GM19397 (cell line): ENCODE measurements at regions not wholly inside any gene's neighbourhood (a gene's known extent, or its start where the extent isn't known, plus 50 kb on each side); places are given as distances from the start of the nearest gene placed in this dataset.

Experiments
- ATAC-seq: cut with Tn5 transposase; IDR thresholded peaks from one replicate; pipeline ENCODE4 v1.9.1; 2021; ENCODE audit warnings: mild to moderate bottlenecking, moderate library complexity; ENCODE audit not compliant: unreplicated experiment

DNA sequence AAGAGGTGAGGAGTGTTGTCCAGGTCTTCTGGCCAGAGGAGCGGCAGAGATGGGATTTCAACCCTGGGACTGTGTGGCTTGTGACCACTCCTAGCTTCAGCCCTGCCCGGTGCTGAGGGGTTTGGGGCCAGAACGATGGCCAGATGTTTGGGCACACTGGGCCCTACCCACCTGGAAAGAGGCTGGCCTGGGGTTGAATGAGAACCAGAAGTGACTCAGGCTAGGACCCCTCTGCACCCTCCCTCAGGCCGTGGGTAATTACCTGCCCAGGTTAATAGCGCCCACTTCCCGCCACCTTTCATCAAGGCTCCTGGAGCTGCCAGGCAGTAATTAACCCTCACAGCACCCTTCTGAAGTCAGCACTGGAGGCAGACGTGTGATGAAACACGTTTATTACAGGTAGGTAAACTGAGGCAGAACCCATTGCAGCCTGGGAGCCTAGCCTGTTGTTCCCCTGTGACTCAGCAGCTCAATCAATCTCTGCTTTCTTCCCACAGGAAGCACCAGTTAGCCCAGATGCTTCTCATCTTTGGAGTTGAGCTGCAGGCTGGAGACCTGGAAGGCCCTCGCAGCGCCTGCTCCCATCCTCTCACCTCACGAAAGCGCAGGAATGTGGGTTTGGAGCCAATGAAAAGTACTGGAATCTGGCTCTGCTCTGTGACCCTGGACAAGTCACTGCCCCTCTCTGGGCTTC is 120.8 kb downstream of the CEBPB start:
- no peak for ATAC-seq

DNA sequence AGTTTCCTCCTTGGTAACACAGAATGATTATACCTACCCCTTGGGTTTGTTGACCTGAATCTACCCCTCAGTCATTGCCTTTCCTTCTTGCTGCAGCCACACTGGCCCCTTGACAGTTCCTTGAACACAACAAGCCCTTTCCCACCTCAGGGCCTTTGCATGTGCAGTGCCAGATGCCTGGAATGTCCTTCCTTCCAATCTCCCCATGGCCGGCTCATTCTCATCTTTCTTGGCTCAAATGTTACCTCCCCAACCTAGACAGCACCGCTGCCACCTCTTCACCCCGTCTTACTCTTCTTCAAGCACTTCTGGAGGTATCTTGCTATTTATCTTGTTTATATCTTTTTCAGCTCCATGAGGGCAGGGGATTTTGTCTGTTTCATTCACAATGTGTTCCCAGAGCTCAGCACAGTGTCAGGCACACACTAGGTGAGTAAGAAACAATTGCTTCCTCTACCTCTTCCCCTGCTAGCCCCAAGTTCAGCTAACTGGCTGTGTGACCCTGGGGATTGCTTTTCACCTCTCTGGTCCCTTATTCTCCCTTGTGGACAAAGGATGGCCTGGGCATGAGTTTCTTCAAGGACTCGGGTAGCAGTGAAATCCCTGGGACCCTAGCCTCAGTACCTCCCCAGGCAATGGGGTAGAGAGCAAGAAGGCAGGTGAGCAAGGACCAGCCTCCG is 121.5 kb downstream of the CEBPB start:
- ATAC-seq = no peak

DNA sequence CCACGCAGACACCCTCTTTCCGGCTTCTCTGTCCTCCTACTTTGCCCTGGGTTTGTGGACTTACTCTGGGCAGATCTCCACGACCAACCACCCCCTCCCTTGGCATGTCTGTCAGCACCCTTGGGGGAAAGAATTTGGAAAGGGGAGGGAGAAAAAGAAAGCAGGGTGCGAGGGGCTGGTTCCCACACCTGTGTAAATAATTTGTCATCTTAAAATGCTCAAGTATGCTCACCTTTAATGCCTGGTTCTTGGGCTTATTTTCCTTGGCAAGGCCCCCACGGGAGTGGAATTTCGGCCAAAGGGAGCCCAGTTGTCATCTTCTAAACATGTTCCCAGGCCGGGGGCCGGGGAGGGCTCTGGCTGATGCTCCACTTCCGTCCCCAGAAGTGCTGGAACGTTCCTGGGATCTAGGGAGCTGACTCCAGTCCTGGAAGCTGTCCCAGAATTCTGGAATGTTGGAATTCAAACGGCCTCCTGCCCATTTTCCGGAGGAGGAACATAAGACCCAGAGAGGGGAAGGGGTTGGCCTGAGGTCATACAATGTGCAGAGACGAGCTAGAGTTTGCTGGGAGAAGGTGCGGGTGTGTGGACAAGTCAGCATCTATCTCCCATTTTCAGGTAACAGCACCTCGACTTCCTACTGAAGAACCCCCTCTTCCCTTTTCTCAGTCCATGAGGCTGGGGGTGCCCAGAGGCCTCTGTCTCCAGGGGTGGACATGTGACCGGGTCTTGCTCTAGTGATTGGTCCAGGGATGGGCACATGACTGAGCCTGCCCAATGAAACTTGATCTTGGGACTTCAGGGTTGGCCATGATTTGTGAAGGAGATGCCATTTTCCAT is 122.3 kb downstream of the CEBPB start:
- no peak for ATAC-seq

DNA sequence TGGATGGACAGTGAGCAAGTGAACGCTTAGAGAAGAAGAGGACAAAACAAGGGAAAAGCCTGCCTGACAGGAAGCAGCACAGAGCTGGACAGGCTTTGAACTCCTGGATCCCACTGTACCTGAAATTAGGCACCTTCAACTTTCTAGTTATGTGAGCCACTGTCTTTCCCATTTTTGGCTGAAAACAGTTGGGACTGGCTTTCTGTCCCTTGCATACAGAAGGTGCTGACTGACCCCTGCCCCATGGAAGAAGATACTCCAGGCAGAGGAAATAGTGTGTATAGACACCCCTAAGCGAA is 122.8 kb downstream of the CEBPB start:
- no peak for ATAC-seq

DNA sequence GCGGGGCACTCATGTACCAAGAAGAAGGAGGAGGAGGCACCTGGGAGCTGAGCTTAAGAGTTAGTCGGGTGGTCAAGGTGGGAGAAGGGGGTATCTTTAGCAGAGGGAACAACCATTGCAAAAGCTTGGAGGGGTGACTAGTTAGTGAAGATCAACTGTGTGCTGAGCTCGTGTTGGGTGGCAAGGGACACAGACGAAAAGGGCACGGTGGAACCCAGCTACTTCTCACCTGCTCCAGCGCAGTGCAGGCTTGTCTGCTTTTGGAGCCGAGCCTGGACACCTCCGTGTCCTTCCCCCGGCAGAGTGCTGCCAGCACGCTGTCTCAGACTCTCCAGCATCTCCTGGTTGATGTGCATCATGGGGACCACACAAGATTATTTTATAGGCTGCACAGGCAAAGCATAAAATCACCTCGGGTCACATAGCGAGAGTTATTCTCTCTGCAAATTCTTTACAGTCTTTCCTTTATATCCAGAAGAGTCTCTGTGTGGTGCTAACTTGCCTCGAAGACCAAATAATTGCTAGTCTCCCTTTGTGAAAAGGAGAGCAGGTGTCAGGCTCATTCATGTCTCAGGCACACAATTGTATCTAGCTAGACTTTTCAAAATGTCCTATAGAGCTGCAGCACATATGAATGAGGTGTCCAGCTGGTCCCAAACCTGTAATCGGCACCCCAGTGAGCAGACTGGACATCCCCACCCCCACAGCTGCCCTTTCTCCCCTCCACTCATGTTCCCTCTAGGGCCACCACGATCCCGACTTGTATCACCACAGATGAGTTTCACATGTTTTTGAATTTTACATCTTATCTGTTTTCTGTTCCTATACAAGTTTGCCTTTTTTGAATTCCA is 123.4 kb downstream of the CEBPB start:
- ATAC-seq = no peak

DNA sequence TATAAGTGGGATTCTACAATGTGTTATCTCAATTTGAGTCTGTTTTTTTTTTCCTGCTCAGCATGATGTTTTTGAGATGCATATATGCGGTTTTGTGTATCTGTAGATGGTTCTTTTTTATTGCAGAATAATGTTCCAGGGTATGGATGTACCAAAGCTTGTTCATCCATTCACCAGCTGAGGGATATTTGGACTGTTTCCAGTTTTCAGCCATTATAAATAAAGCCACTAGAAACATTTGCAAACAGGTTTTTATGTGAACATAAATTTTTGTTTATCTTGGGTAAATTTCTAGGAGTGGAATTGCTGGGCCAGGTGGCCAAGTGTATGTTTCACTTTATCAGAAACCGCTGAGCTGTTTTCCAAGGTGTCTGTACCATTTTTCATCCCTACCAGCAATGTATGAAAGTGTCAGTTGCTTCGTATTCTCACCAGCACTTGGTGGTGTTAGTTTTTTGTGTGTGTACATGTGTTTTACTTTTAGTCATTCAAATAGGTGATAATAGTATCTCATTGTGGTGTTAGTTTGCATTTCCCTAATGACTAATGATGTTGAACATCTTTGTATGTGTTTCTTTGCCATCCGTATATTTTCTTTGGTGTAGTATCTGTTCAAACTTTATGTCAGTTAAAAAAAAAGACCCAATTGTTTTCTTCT is 124.2 kb downstream of the CEBPB start:
- no peak for ATAC-seq

DNA sequence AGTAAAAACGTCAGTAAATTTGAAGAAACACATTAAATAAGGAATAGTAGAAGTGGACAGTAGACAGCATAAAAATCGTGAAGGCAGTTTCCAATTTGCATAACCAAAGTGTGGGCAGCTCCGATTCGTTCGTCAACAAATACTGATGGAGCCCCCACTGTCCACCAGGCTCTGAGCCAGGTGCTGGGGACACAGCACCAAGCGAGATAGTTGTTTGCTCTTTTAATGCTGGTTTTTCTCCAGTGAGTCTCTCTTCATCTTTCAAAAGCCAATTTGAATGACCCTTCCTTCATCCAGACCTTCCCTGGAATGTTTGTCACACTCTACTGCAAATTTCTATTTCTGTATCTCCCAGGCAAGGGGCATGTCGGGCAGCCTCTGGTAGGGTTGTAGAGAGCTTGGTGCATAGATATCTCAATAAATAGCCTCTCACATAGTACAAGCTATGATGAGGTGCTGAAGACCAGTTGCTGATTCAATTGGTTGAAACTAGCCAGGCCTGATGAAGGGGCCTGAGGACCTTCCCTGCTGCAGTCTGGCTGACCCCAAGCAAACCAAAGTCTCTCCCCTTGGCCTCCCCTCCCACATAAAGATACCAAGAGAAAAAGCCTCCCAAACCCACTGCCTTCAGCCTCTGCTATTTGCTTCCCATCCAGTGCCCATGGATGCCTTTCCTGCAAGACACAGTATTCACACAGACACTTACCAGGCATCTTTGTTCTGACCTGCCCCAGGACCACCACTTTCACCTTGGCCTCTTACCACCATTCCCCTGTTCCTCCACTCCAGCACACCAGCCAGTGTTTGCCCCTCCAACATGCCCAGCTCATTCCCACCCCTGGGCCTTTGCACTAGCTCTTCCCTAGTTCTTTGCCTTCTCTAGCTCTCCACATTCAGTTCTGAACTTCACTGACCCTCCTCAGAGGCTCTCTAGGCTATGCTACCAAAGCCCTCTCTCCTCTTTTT is 125.2 kb downstream of the CEBPB start:
- no peak for ATAC-seq

DNA sequence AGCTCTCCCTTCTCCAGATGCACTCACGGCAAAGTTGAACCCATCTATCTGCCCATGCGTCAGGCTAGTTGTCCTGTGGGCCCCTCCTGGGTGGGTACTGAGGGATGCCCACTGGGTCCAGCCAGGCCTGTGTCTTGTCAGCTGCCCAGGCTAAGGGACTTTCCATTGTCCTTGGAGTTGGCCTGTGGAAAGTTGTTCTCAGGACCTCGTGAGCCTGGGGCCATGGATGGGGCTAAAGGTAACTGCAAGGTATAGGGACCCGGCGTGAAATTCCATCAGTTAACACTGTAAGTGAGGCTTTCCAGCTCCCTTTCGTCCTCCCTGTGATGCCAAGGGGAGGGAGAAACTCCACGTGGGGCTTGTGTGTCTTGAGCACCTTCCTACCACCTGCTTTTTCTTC is 126.5 kb downstream of the CEBPB start:
- ATAC-seq = no peak

DNA sequence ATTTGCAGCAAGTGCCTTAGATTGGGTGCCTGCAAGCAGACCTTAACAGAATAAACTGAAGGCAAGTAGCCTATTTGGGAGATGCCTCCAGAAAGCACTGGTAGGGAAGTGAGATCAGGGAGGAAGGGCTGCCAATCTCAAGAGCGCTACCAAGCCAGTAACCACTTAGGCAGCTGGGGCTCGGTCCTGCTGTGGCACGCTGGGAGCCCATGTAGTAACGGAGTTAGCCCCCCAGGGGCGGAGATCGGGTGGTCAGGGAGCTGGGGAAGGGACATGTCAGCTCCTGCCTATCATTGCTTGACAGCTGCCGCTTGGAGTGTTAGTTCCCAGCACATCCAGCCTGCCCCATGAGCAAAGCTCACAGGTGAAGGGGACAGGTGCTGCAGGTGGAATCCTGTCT is 127.0 kb downstream of the CEBPB start:
- no peak for ATAC-seq

DNA sequence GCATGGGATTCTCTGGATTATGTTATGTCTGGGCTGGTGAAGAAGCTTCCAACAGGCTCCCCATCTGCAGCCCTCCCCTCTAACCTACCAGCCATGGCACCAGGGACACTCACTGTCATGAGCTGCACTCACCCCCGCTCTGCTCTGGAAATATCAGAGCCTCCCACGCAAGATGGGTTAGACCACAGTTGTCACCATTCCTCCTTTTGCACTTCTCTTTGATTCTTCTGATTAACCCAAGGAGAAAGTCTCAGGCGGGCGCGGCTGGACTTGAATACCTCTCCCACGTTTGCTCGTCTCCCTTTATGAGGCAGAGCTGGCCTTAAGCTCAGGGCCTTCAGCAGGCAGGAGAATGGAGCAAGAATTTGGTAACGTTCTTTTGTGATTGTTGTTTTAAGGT is 128.1 kb downstream of the CEBPB start:
- no peak for ATAC-seq

DNA sequence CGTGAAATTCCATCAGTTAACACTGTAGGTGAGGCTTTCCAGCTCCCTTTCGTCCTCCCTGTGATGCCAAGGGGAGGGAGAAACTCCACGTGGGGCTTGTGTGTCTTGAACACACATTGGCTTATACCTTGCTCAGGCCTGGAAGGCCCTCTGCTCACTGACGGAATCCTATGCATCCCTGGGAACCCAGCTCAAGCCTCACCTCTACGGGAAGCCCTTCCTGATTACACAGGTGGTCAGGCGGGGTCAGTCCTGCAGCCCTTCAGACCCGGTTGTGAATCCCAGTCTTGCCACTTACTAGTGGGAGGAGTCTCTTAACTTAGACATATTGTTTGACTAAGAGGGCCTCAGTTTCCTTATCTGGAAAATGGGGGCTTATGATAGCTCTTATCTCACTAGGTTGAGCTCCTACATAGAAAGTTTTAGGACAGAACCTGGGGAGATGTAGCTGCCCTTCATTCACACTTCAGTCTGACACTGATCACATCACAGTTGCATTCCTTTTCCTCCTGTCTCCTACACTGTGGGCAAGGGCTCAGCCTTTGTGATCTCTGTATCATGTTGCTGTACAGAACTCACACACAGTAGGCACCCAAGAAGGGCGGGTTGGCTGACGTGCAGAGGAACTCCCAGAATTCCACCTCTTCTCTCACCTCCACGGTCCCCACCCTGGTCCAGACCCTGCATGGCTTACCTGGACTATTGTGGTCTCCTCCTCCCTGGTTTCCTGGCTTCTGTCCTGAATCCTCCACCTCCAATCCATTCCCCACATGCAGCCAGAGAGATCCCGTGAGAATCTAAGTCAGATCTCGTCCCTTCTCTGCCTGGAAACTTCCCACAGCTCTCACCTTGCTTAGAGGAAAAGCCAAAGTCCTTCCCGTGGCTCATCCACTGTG is 129.6 kb downstream of the CEBPB start:
- no peak for ATAC-seq

DNA sequence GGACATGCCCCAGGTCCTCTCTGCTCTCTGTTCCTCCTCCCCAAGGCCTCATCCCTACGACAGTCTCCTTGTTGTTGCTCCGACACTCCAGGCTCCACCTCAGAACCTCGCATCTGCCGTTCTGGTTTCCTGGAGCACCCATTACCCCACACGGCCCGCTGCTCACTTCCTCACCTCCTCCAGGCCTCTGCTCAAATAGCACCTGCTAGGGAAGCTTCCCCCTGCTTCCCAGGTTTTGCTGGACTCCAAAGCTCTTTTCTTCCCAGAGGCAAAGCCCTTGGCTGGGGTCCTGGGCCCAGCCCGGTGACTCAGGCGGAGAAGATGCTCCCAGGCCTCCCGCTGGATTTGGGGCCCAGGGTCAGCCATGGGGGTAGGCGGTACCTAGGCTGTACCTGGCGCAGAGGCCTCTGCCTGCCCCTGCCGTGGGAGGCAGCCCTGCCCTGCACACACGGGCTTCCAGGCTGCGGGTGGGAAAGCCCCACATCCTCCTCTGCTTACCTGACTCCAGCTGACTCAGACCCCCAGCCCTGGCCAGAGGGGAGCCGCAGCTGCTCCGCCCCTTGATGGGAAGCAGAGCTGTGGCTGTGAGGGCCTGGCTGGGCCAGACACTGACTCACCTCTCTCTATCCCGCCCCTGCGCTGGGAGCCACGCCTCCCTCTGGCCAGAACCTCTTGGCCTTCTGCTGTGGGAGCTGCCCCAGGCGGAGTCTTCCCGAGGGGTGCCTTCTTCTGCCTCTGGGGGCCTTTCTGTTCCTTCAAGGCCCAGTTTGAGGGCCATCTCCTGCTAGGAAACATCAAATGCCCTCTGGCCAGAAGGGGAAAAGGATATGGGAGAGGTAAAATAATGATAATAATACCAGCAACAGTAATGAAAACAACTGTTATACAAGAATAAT is 130.5 kb downstream of the CEBPB start:
- ATAC-seq = no peak

DNA sequence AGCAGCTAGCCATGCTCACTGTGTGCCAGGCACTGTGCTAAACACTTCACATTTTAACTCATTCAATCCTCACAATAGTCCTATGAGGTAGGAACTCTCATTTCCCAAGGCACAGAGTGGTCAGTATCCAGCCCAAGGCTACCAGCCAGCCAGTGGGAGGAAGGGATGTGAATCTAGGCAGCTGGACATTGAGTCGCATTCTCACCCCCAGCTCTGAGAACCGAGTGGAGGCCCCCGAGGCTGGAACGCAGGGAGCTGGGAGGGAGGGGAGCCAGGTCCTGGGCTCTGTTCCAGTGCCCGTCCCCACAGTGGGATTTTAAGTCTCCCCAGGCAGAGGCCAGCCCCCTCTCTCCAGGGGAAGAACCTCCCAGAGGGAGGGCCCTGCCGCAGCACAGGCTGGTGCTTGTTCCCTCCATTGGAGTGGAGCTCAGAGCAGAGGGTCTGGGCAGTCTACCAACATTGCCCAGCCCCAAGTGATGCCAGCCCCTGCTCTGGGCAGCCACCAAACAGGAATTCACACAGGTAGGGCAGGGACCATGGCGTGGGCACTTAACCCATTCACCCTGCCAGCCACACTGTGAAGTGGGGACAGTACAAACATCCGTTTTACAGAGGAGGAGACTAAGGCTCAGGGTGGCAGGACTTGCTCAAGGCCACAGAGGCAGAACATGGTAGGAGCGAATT is 131.3 kb downstream of the CEBPB start:
- no peak for ATAC-seq

DNA sequence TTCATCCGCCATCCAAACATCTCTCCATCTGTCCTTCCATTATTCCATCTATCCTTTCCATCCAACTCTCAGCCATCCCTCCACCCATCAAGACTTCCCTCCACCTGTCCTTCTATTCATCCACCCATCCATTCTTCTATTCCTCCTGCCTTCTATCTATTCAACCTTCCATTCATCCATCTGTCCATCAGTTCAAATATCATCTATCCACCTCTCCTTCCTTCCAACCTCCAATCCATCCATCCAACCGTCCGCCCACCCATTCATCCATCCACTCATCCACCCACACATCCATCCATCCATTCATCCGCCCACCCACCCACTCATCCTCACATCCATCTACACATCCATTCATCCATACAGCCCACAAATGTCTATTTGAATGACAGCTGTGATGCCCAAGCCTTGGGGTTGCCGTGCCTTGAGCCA is 132.1 kb downstream of the CEBPB start:
- no peak for ATAC-seq

DNA sequence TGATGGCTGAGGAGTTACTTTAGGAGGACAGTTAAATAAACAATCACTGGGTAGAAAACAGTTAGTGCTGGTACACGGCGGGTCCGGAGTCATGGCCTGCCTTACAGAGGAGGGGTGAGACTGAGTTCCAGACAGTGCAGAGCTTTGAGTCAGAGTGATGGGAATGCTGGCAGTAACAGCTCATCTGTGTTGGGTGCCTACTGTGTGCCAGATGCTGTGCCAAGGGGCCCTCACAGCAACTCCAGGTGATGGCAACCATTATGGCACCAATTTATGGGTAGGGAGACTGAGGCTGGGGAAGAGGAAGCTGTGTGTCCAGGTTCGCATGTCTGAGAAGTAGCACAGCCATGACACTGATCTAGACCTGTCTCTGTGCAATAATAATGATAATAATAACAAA is 132.6 kb downstream of the CEBPB start:
- ATAC-seq = no peak

DNA sequence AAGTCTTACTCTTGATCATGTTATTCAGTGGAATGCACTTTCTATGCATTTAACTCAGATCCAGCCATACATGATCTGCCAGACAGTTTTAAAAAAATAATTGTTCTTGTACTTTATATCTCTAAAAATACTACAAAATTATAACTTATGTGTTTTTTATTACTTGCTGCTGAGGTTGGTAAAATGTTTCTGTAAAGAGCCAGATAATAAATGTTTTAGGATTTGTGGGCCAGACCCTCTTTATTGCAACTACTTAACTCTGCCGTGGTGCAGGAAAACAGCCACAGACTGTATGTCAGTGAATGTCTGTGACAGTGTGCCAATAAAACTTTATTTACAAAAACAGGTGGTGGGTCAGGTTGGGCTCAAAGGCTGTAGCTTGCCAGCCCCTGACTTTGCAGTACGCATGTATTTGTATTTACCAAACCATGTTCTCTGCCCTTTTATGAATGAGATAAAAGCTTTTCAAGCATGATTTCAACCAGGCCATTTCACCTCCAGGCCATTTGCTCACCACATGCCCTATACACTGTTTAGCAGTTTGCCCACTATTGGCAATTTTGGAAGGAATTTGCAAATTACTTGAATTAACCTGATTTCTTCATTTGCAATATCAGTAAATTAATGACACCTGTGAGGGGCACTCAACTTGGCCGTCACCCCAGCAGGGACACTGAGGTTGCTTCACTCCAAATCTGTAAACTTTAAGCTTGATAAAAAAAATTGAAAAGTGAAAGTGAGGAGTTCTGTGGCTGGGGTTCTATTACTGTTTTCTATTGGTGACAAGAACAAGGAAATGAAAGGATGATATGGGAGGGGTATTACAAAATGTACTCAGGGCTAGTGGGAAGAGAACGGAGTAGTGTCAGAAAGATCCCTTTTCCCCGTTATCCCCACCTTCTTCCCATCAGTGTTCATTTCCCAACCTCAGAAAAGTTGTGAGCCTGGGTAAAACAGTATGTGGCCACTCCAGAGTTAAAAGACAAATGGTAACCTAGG is 133.4 kb downstream of the CEBPB start:
- no peak for ATAC-seq
